ENCODE measurements at regions not wholly inside any gene's neighbourhood (a gene's known extent, or its start where the extent isn't known, plus 50 kb on each side); places are given as distances from the start of the nearest gene placed in this dataset.

DNA sequence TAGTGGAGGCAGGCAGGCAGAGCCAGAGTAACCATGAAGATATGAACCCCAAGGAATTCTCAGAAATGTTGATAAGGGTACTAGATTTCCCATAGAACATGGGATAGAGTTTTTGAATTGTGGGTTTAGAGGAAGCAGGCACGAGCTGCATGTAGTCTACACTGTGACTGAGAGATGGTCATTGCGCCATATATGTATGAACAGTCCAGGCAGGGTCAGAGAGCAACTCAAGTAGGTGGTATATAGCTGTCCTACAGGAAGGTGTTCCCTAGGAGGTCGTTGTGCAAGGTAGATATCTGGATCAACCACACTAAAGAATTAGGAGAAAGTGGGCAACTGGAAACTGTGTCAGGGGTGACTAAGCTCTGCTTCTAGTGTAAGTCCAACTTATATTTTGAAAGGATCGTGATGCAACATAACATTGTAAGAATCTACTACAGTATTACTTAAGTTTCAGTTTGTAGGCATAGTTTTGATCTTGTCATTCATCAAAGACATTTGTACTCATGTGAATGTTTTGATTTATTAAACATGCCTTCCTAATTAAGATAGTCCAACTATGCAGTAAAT is 94.6 kb downstream of the HPGD start:
- no peak overlapping the region for H3K18ac ChIP-seq (ENCODE audit: low read length)
- no peak overlapping the region for H3K14ac ChIP-seq (ENCODE audit: low read length)
- H2BK120ac ChIP-seq (ENCODE audit: low read depth, low read length) = no peak overlapping the region
- H2AFZ ChIP-seq (ENCODE audit: low read length) = no peak overlapping the region
- H3K27me3 ChIP-seq (ENCODE audit: control insufficient read depth in 3 of 3, insufficient read depth in 3 of 3, low read depth in 1 of 3, low read length in 3 of 3) = no peaks in the 10 kb centered on the region
- H2AK5ac ChIP-seq (ENCODE audit: low read depth, low read length) = no peak overlapping the region
- no CpG with 5 or more reads among the region's 4 CpGs for WGBS, 2 donors (ENCODE audit: extremely low coverage in 2 of 2, insufficient read length in 2 of 2, insufficient replicate concordance in 1 of 2)
- H2BK12ac ChIP-seq (ENCODE audit: low read length) = no peak overlapping the region
- no peak overlapping the region for H3K4ac ChIP-seq (ENCODE audit: low read length)
- no peak overlapping the region for H4K91ac ChIP-seq (ENCODE audit: low read depth, low read length, poor library complexity)
- H3K9ac ChIP-seq (ENCODE audit: low read depth, low read length, poor library complexity) = no peak overlapping the region
- no peak overlapping the region for H2BK15ac ChIP-seq (ENCODE audit: low read length)
- H3K36me3 ChIP-seq (replicated peaks in 1 of 2; ENCODE audit: control insufficient read depth in 2 of 2, insufficient read depth in 2 of 2, low read length in 2 of 2) = no peaks in the 10 kb centered on the region
- no peak overlapping the region for H3K4me3 ChIP-seq (ENCODE audit: low read length in 2 of 2)
- no peaks in the 10 kb centered on the region for H3K79me1 ChIP-seq (ENCODE audit: low read depth, low read length)
- no peak overlapping the region for H3K23ac ChIP-seq (ENCODE audit: low read depth, low read length, poor library complexity)
- no peak overlapping the region for H2BK5ac ChIP-seq (ENCODE audit: low read length)
- no peak for DNase-seq (ENCODE audit: low spot score)
- no peak overlapping the region for H4K8ac ChIP-seq (ENCODE audit: low read depth, low read length)
- no peak overlapping the region for H3K27ac ChIP-seq (replicated peaks; ENCODE audit: low read length)
- H3K9me3 ChIP-seq (replicated peaks in 1 of 2; ENCODE audit: control insufficient read depth in 2 of 2, insufficient read depth in 1 of 2, low read depth in 1 of 2, low read length in 2 of 2) = no peaks in the 10 kb centered on the region
- no peaks in the 10 kb centered on the region for H3K4me1 ChIP-seq (ENCODE audit: control insufficient read depth in 2 of 2, insufficient read depth in 1 of 2, low read depth in 1 of 2, low read length in 2 of 2)
- no peak overlapping the region for H3K4me2 ChIP-seq (ENCODE audit: insufficient read depth, low read length, poor library complexity, severe bottlenecking)

DNA sequence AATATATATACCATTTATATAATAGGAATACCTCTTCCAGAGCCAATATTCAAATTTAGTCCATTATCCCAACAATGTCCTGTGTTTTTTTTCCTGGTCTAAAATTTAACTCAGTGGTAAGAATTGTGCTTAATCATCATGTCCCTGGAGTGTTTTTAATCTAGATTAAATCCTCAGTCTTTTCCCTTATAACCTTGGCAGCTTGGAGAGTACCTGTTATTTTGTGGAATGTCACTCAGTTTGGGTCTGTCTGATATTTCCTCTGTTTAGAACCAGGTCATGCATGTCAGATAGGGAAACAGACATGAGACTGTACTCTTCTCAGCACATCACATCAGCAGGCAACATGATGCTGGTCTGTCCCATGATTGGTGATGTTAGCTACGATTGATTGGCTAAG is 96.6 kb downstream of the HPGD start:
- no CpG with 5 or more reads among the region's 1 CpG for WGBS, 2 donors (ENCODE audit: extremely low coverage in 2 of 2, insufficient read length in 2 of 2, insufficient replicate concordance in 1 of 2)
- H3K79me1 ChIP-seq (ENCODE audit: low read depth, low read length) = no peaks in the 10 kb centered on the region
- H3K27me3 ChIP-seq (ENCODE audit: control insufficient read depth in 3 of 3, insufficient read depth in 3 of 3, low read depth in 1 of 3, low read length in 3 of 3) = no peaks in the 10 kb centered on the region
- no peak overlapping the region for H3K4me3 ChIP-seq (ENCODE audit: low read length in 2 of 2)
- H3K4me2 ChIP-seq (ENCODE audit: insufficient read depth, low read length, poor library complexity, severe bottlenecking) = no peak overlapping the region
- no peak overlapping the region for H3K27ac ChIP-seq (replicated peaks; ENCODE audit: low read length)
- no peak overlapping the region for H2BK120ac ChIP-seq (ENCODE audit: low read depth, low read length)
- no peak overlapping the region for H3K4ac ChIP-seq (ENCODE audit: low read length)
- DNase-seq (ENCODE audit: low spot score) = no peak
- no peak overlapping the region for H3K9ac ChIP-seq (ENCODE audit: low read depth, low read length, poor library complexity)
- H3K36me3 ChIP-seq (replicated peaks in 1 of 2; ENCODE audit: control insufficient read depth in 2 of 2, insufficient read depth in 2 of 2, low read length in 2 of 2) = no peaks in the 10 kb centered on the region
- no peak overlapping the region for H2BK12ac ChIP-seq (ENCODE audit: low read length)
- H2BK15ac ChIP-seq (ENCODE audit: low read length) = no peak overlapping the region
- no peak overlapping the region for H3K14ac ChIP-seq (ENCODE audit: low read length)
- no peak overlapping the region for H2AK5ac ChIP-seq (ENCODE audit: low read depth, low read length)
- no peak overlapping the region for H2BK5ac ChIP-seq (ENCODE audit: low read length)
- H4K91ac ChIP-seq (ENCODE audit: low read depth, low read length, poor library complexity) = no peak overlapping the region
- no peak overlapping the region for H2AFZ ChIP-seq (ENCODE audit: low read length)
- no peak overlapping the region for H3K23ac ChIP-seq (ENCODE audit: low read depth, low read length, poor library complexity)
- H3K9me3 ChIP-seq (replicated peaks in 1 of 2; ENCODE audit: control insufficient read depth in 2 of 2, insufficient read depth in 1 of 2, low read depth in 1 of 2, low read length in 2 of 2) = no peaks in the 10 kb centered on the region
- no peaks in the 10 kb centered on the region for H3K4me1 ChIP-seq (ENCODE audit: control insufficient read depth in 2 of 2, insufficient read depth in 1 of 2, low read depth in 1 of 2, low read length in 2 of 2)
- H3K18ac ChIP-seq (ENCODE audit: low read length) = no peak overlapping the region
- H4K8ac ChIP-seq (ENCODE audit: low read depth, low read length) = no peak overlapping the region

DNA sequence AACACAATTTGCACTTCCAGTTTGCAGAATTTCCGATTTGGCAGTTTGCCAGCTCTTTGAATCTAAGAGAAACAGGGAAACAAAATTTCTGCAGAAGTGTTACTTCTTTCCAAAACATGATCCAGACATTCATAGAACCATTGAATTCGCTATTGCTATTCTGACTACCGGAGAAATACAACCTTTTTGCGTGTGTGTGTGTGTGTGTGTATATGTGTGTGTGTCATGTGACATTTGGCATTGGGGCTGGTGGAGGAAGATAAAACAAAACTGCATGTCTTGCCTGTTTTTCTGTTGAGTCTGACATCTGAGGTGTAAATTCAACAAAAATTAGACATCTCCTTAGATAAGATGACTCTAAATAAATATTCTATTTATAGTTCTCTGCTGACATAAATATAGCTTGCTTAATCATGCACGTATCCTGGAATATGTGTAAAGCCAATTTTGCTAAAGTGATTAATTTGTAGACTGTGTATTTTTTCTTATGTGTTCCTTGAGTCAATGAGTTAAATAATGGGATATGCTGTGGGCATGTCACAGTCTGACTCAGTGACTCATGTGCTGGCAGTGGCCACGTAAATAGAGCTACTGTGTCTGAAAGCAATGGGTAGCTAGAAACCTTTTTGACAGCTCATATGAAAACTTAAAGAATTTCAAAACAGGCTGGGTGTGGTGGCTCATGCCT is 98.9 kb downstream of the HPGD start:
- H3K36me3 ChIP-seq (replicated peaks in 1 of 2; ENCODE audit: control insufficient read depth in 2 of 2, insufficient read depth in 2 of 2, low read length in 2 of 2) = no peaks in the 10 kb centered on the region
- H3K4me3 ChIP-seq (ENCODE audit: low read length in 2 of 2) = no peak overlapping the region
- no peaks in the 10 kb centered on the region for H3K9me3 ChIP-seq (replicated peaks in 1 of 2; ENCODE audit: control insufficient read depth in 2 of 2, insufficient read depth in 1 of 2, low read depth in 1 of 2, low read length in 2 of 2)
- H3K27me3 ChIP-seq (ENCODE audit: control insufficient read depth in 3 of 3, insufficient read depth in 3 of 3, low read depth in 1 of 3, low read length in 3 of 3) = no peaks in the 10 kb centered on the region
- no peak overlapping the region for H3K4ac ChIP-seq (ENCODE audit: low read length)
- no peaks in the 10 kb centered on the region for H3K79me1 ChIP-seq (ENCODE audit: low read depth, low read length)
- no peak overlapping the region for H2BK15ac ChIP-seq (ENCODE audit: low read length)
- no peak overlapping the region for H2BK12ac ChIP-seq (ENCODE audit: low read length)
- H4K91ac ChIP-seq (ENCODE audit: low read depth, low read length, poor library complexity) = no peak overlapping the region
- H3K4me2 ChIP-seq (ENCODE audit: insufficient read depth, low read length, poor library complexity, severe bottlenecking) = no peak overlapping the region
- no peak overlapping the region for H2AK5ac ChIP-seq (ENCODE audit: low read depth, low read length)
- no peak overlapping the region for H2BK120ac ChIP-seq (ENCODE audit: low read depth, low read length)
- no peak overlapping the region for H3K14ac ChIP-seq (ENCODE audit: low read length)
- DNase-seq (ENCODE audit: low spot score) = no peak
- H3K23ac ChIP-seq (ENCODE audit: low read depth, low read length, poor library complexity) = no peak overlapping the region
- no peaks in the 10 kb centered on the region for H3K4me1 ChIP-seq (ENCODE audit: control insufficient read depth in 2 of 2, insufficient read depth in 1 of 2, low read depth in 1 of 2, low read length in 2 of 2)
- H3K9ac ChIP-seq (ENCODE audit: low read depth, low read length, poor library complexity) = no peak overlapping the region
- no CpG with 5 or more reads among the region's 6 CpGs for WGBS, 2 donors (ENCODE audit: extremely low coverage in 2 of 2, insufficient read length in 2 of 2, insufficient replicate concordance in 1 of 2)
- H2AFZ ChIP-seq (ENCODE audit: low read length) = no peak overlapping the region
- H3K18ac ChIP-seq (ENCODE audit: low read length) = no peak overlapping the region
- H4K8ac ChIP-seq (ENCODE audit: low read depth, low read length) = no peak overlapping the region
- H2BK5ac ChIP-seq (ENCODE audit: low read length) = no peak overlapping the region
- no peak overlapping the region for H3K27ac ChIP-seq (replicated peaks; ENCODE audit: low read length)

DNA sequence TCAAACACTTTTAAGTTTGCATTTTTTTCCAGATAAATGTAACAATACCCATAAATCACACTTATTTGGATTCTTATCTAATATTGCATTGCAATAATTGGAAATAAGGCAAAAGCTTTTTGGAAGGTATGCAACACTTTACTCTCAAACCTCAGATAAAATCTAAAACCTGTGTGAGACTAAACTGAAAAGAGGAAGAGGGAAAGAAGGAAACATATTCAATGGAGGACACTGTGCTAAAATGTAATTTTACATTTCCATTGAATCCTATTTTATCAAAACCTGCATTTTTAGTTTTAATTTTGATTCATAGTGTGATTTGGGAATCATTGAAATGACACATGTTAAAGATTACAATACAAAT is 99.4 kb downstream of the HPGD start:
- Histone ChIP-seq H3K23ac (ENCODE audit: low read depth, low read length, poor library complexity) (no peak overlapping the region), H2AK5ac (ENCODE audit: low read depth, low read length) (no peak overlapping the region), H2BK120ac (ENCODE audit: low read depth, low read length) (no peak overlapping the region), H2BK12ac (ENCODE audit: low read length) (no peak overlapping the region), H2BK5ac (ENCODE audit: low read length) (no peak overlapping the region), H3K79me1 (ENCODE audit: low read depth, low read length) (no peaks in the 10 kb centered on the region), H3K18ac (ENCODE audit: low read length) (no peak overlapping the region), H4K8ac (ENCODE audit: low read depth, low read length) (no peak overlapping the region), H4K91ac (ENCODE audit: low read depth, low read length, poor library complexity) (no peak overlapping the region), H3K14ac (ENCODE audit: low read length) (no peak overlapping the region), H2BK15ac (ENCODE audit: low read length) (no peak overlapping the region), H3K4ac (ENCODE audit: low read length) (no peak overlapping the region), H3K27ac (replicated peaks; ENCODE audit: low read length) (no peak overlapping the region), H2AFZ (ENCODE audit: low read length) (no peak overlapping the region), H3K9me3 (replicated peaks in 1 of 2; ENCODE audit: control insufficient read depth in 2 of 2, insufficient read depth in 1 of 2, low read depth in 1 of 2, low read length in 2 of 2) (no peaks in the 10 kb centered on the region), H3K9ac (ENCODE audit: low read depth, low read length, poor library complexity) (no peak overlapping the region), H3K4me1 (ENCODE audit: control insufficient read depth in 2 of 2, insufficient read depth in 1 of 2, low read depth in 1 of 2, low read length in 2 of 2) (no peaks in the 10 kb centered on the region), H3K4me3 (ENCODE audit: low read length in 2 of 2) (no peak overlapping the region), H3K4me2 (ENCODE audit: insufficient read depth, low read length, poor library complexity, severe bottlenecking) (no peak overlapping the region), H3K36me3 (replicated peaks in 1 of 2; ENCODE audit: control insufficient read depth in 2 of 2, insufficient read depth in 2 of 2, low read length in 2 of 2) (no peaks in the 10 kb centered on the region), H3K27me3 (ENCODE audit: control insufficient read depth in 3 of 3, insufficient read depth in 3 of 3, low read depth in 1 of 3, low read length in 3 of 3) (no peaks in the 10 kb centered on the region)
- DNase-seq (ENCODE audit: low spot score) = no peak
